UCSD-AML1 (cell line): ENCODE measurements at regions not wholly inside any gene's neighbourhood (a gene's known extent, or its start where the extent isn't known, plus 50 kb on each side); places are given as distances from the start of the nearest gene placed in this dataset.
A peak's percentile ranks its signal among the peaks of the same experiment; 100 is the strongest.

Experiments used
- DNase-seq: peaks from one replicate; lab custom pipeline; 2025; ENCODE audit not compliant: unreplicated experiment; lab: John Stamatoyannopoulos, UW

GRCh38 chr20:37643400-37643799 lies 50.4 kb upstream of the CTNNBL1 start:
- no peak for DNase-seq

DNA sequence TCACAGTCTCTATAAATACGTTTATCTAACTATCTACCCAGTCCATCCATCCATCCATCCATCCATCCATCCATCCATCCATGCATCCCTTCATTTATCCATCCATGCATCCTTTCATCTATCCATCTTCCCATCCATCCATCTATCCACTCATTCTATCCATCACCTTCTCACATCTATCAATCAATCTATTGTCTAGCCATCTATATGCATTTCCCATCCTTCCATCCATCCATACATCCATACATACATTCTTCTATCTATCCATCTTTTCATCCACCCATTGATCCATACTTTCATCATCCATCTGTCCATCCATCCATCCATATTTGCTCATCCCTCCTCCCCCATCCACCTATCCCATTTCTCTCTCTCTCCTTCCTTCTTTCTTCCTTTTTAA lies 51.6 kb upstream of the CTNNBL1 start:
- DNase-seq: no peak

DNA sequence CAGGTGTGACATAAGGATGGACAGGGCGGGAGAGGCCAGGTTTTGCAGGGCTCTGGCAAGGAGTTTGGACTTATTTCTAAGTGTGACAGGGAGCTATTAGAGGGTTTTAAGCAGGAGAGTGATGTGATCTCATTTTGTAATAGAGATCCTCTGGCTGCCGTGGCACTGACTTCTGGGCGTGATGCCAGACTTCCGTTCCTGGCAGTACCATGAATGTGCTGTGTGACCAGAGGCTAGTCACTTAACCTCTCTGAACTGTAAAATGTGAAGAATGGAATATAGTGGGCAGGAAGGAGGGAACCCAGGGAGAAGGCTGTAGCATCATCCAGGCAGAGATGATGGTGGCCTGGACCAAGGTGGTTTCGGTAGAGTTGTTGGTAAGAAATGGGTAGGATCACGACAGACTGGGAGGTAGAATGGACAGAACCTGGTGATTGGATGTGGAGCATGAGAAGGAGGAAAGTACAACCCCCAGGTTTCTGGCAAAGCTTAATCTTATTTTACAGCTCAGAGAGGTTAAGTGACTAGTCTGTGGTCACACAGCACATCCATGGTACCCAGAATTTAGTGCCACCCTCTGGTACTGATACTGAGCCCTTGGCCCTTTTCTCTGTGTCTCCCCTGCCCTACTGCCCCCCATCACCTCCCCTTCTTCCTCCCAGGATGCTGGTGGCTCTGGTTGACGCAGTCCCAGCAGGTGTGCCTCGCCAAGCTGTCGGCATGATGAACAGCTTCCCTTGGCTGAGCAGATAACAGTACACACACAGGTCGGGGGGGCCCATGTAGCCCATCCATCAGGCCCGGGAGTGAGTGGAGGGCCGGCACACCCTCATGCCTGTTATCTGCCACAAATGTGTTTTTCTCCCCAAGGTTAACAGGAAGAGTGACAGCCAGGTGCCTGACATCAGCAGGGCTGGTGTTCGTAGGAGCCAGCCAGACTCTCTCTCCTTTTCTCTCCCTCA lies 52.9 kb upstream of the CTNNBL1 start:
- DNase-seq: no peak

- DNase-seq: no peak
Observed at GRCh38 chr20:37638527-37638926, 55.3 kb upstream of the CTNNBL1 start.

- DNase-seq: no peak
Observed at GRCh38 chr20:37636977-37637376, 56.9 kb upstream of the CTNNBL1 start.

DNA sequence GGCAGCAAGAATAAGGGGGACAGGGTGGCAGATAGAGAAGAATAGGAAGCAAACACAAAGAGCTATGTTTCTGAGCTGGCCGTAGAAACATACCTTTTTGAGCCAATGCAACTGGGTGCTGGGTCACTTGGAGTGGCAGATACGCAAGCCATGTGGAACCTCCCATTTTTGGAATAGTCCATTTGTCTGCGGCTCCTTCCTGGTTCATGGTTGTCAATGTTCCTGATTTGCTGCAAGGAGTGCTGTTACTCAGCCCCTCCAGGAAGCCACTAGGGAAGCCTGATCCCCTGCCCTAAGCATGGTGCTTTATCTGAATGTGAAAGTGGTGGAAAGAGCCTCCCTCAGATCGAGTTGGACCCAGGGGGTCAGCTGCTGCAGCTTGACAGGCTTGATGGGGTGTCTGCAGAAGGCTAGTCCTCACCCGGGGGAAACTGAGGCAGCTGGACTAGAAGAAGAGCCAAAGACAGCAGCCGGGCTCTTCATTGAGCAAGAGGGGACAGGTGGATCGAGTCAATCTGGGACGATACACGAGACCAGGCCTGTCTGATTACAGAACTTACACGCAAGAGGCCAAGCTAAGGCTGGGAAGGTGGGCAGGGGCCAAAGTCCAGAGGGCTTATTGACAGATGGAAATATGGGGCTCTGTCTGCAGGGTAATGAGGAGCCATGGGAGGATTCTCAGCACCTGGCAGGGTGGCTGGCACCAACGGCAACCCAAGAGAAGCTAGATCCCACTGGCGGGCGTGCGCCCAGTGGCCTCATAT lies 57.4 kb upstream of the CTNNBL1 start:
- DNase-seq: no peak

DNA sequence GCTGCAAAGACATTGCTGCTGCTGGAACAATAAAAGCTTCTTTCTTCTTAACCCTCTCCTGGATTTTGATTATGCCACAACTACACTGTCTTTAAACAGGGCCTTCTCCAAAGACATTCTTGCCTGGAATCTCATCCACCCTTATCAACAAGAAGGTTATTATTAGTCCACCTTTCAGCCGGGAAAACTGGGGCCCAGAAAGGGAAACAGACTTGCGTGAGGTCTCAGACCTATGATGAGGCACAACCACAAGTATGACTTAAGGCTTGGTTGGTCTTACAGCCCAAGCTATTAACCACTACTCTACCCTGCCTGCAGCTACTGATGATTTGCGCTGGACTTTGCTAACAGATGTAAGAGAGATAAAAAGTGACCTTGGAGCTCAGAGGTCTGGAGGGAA lies 62.8 kb upstream of the CTNNBL1 start:
- no peak for DNase-seq

DNA sequence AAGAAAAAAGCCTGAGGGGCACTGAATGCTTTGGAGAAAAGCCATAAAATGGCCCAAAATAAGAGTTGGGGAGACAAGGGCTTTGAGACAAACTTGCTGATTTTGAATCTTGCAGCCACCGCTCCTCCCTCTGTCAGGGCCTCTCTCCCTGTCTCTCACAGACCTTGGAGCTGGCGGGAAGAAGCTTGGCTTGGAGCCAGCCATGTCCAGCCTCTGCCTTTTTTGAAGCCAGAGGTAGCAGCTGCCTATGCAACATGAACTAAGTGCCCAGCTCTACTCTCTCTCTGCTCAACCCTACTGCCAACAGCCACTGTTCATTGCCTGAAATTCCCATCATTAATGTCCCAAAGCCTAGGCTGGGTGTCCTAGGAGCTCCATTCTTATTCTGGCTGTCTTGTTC lies 63.7 kb upstream of the CTNNBL1 start:
- DNase-seq: no peak

- no peak for DNase-seq
Observed at GRCh38 chr20:37627767-37628130, 66.1 kb upstream of the CTNNBL1 start.

GRCh38 chr20:37627060-37627766 lies 66.6 kb upstream of the CTNNBL1 start:
- peak; percentile 63 for DNase-seq

GRCh38 chr20:37624963-37625362 lies 68.9 kb upstream of the CTNNBL1 start:
- no peak for DNase-seq

DNA sequence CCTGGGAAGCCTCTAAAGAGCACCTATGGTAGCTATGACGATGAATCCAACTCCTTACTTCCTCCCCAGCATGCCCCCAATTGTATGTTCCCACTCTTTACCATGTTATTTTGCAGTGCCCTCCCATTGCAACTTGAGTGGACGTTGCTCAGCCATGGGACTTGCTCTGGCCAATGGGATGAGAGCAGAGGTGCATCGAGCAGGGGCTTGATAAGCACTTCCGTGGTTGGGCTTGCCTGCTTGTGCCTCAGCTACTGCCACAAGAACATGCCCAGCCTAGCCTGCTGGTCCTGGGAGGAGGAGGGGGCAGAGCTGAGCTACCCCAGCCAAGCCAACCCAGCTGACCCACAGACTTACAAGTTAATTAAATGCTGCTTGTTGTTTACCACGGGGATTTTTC lies 71.1 kb upstream of the CTNNBL1 start:
- DNase-seq: no peak

DNA sequence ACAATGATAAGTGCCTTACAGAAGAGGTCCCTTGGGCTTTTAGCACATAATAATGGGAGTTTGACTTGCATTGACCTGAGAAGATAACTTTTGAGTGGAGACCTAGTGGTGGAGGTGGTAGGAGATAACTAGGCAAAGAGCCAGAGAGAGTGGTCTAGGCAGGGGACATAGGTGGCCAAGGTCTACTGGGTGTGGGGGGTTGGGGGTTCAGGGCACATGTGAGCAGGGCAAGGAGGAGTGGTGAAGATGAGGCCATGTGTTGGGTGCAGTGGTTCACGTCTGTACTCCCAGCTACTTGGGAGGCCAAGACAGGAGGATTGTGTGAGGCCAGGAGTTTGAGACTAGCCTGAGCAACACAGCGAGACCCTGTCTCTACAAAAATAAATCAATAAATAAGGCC lies 74.3 kb upstream of the CTNNBL1 start:
- DNase-seq: no peak

- no peak for DNase-seq
Observed at GRCh38 chr20:37616110-37616425, 77.8 kb upstream of the CTNNBL1 start.

DNA sequence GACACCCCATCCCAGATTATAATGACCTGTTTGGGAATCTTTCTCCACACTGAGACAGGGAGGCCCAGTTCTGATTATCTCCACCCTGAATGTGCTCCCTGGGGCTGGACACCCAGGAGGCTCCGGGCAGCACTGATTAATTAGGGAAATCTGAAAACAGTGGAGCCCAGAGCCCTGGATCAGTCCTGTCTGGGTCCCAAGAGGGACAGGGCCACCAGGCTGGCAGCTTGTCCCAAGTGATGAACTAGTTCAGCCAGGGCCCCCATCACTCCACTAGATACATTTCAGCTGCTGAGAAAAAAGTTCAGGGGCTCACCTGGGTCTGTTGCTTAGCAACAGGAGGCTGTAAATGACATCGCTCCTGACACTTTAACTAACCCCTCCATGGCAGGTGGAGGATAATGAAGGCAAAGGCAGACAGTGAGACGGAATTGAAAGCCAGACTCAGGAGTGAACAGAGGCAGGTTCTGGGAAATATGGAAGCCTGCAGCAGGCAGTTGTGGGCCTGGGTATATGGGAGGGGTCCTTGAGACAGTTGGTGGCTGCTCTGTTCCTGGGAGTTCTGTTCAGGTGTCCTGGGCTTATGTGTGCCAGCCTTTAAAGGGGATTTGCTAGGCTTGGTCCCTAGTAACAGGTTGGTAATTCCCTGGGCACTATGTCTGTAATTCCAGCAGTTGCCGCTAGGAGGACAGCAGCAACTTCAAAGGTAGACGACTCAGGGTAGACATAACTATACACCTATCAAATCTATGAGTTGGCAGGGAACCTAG lies 78.3 kb upstream of the CTNNBL1 start:
- DNase-seq: peak; percentile 13

GRCh38 chr20:37611852-37612251 lies 82.0 kb upstream of the CTNNBL1 start:
- no peak for DNase-seq

DNA sequence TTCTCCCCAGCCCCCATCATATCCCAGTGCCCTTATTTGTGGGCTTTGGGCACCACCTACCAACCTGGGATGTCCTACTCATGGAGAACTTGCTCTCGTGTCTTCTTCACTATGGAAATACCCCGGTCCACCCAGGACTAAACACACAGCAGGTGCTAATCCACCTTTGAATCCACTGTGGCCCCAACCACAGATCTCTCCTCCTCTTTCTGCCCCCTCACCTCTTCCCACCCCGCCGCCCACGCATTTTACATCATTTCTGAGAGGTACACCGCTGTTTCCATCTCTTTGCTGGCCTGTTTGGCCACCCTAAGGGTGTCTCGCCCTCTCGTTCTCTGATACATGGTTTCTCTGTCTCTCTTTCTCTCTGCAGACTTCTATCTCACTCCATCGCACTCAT lies 82.5 kb upstream of the CTNNBL1 start:
- no peak for DNase-seq

DNA sequence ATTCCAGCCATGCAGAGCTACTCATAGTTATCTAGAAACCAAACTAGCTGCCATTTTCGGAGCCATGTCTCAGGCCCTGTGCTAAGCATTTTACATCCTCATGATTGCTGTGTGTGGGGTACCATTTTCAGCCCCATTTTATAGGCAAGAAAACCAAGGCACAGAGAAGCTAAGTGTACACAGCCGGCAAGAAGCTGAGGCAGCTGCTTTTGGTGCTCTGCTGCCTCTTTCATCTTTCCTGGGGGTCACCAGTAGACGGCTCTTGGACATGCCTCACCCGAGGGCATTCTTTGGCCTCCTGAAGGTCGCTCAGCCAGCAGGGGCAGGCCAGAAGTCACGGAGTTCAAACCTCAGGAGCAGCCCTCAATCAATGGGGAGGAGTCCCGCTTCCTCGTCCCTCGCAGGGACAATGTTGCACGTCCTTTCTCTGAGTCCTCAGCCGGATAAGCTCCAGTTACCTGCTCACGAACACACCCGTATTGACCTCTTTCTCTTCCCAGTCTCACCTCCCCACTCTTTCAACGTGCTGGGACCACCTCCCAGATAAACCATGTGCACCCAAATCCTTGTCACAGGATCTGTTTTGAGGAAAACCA lies 82.6 kb upstream of the BLCAP start:
- no peak for DNase-seq

DNA sequence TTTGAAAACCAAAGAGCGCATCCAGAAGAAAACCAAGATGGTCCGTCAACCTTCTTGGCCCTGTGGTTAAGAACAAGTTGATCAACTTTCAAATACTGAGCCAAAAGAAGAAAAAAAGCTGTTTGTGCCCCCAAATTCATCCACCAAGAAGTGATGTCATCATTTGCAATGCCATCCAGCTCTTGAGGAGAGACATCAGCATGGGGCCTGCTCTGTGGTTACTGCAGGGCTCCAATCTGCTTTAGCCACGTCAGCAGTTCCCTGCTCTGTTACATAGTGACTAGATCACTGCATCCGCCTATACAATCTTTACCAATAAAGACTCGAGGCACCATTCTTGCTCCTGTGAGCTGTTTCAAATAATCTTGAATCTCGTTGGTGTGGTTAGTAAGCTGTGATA lies 75.0 kb upstream of the BLCAP start:
- DNase-seq: no peak

DNA sequence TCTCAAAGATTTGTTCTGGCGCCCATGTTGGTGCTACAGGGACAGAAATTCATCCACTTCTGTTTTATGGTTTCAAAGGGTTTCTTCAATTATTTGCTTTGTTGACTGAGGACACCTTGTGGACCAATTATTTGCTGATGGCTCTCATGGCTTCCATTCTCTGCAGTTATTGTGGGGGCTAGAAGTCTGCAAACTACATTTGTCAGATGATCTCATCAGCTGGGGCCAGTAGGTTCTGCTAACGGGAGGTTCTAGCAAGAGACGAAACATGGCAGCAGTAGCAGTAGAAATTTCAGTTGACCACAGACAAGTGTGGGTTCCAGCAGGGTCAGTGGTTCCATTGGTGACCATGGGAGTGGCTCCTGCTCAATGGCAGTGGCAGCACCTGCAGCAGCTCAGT lies 72.8 kb upstream of the BLCAP start:
- DNase-seq: no peak
